ENCODE measurements at regions not wholly inside any gene's neighbourhood (a gene's known extent, or its start where the extent isn't known, plus 50 kb on each side); places are given as distances from the start of the nearest gene placed in this dataset.
"Not testable (repeated sequence)": the region's sequence is repeated elsewhere in the genome, so short reads cannot be mapped to it uniquely, and the experiment has no call there.

DNA sequence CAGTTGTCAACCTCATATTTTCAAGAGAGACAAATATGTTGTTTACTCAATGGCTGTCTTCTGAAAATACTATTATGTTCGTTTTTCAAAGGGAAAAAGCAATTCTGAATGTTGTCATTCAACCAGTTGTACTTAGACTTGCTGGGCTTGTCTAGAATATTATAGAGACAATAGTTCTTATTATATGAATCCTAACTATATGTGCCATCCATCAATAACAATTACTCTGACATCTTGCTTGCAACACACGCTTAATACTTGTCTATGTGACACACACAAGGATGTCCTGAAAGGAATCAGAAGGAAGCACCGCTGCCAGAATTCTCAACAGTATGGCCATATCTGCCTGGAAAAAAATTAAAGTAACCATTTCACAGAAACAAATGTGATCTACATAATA lies 283.3 kb upstream of the NRSN1 start:
- Histone ChIP-seq H3K4me1 (ENCODE audit: control insufficient read depth, insufficient read depth, low read length) (no peaks in the 10 kb centered on the region), H3K4me3 (ENCODE audit: low read length) (no peak overlapping the region), H3K27ac (ENCODE audit: low read length) (no peak overlapping the region), H3K27me3 (ENCODE audit: control insufficient read depth, insufficient read depth, low read length) (no peaks in the 10 kb centered on the region), H3K9me3 (ENCODE audit: control insufficient read depth, low read depth, low read length) (no peaks in the 10 kb centered on the region), H3K36me3 (ENCODE audit: control insufficient read depth, insufficient read depth, low read length) (no peaks in the 10 kb centered on the region)
- WGBS (ENCODE audit: insufficient coverage, low lambda C conversion rate) = 80% methylated on average over 1 of the region's 3 CpGs
- no peak for DNase-seq

DNA sequence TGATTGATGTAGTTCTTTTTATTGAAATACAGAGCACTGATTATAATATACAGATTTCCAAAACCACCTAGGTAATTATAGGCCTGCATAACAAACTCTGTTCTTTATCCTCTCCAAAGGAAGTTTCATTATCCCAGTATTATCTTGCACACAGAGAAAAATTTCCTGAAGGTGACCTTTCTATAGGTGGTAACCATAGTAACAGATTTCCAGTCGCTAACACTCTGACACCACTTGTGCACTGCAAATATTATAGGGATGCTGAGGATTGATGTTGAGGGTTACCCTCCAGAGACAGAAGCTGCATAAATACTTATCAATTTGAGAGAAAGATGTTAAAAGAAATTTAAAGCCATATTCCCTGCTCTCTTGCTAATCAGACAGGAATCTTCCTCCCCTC lies 274.5 kb upstream of the NRSN1 start:
- no peaks in the 10 kb centered on the region for H3K36me3 ChIP-seq (ENCODE audit: control insufficient read depth, insufficient read depth, low read length)
- H3K4me3 ChIP-seq (ENCODE audit: low read length) = no peak overlapping the region
- H3K27me3 ChIP-seq (ENCODE audit: control insufficient read depth, insufficient read depth, low read length) = no peaks in the 10 kb centered on the region
- peaks cover 10% of the 10 kb centered on the region for H3K9me3 ChIP-seq (ENCODE audit: control insufficient read depth, low read depth, low read length)
- no peaks in the 10 kb centered on the region for H3K4me1 ChIP-seq (ENCODE audit: control insufficient read depth, insufficient read depth, low read length)
- no peak overlapping the region for H3K27ac ChIP-seq (ENCODE audit: low read length)
- DNase-seq = no peak
- no CpG with 5 or more reads among the region's 1 CpG for WGBS (ENCODE audit: insufficient coverage, low lambda C conversion rate)

DNA sequence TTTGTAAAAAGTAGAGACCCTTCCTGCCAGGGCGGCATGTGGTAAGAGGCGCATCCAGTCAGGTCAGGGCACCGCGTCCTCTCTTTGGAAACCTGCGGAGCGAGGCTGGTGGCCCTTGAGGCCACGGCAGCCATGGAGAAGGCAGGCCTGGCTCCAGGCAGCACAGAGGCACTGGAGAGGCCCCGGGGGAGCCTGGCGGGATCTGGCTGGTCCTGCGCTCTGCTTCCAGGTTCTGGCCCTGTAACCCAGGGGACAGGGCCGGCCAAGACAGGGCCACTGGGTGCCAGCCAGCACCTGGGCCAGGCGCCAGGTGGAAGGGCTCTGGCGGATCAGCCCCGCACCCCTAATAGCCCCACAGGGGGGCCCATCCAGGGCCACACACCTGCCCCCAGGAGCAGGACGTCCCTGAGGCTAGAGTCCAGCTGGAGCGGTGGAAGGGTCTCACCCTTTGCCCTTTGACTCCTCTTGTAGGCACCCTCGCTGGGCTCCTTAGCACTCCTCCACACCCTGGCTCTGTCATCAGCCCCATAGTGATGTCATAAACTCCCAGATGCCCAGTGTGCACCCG lies 272.4 kb upstream of the NRSN1 start:
- H3K4me3 ChIP-seq (ENCODE audit: low read length); H3K27me3 ChIP-seq (ENCODE audit: control insufficient read depth, insufficient read depth, low read length); H3K9me3 ChIP-seq (ENCODE audit: control insufficient read depth, low read depth, low read length); DNase-seq; H3K36me3 ChIP-seq (ENCODE audit: control insufficient read depth, insufficient read depth, low read length); H3K27ac ChIP-seq (ENCODE audit: low read length); H3K4me1 ChIP-seq (ENCODE audit: control insufficient read depth, insufficient read depth, low read length): not testable (repeated sequence)
- no CpG with 5 or more reads among the region's 18 CpGs for WGBS (ENCODE audit: insufficient coverage, low lambda C conversion rate)

DNA sequence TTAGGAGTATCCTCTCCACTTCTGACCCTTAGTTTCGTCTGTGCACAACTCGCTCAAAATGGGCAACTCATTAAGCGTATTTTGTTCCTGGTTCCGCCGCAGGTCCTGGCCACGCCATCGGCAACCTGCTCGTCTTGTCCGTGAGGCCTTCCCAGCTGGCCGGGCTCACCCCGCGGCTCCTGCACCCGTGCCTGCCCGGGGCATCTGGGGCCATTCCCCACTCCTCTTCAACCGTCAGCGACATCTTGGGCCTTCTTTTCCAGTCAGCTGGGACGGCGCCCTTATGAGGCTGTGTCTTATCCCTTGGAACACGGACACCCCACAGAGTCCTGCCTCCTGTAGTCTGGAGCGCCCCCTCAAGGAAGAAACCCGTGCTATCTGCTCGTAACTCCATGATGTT lies 271.9 kb upstream of the NRSN1 start:
- WGBS (ENCODE audit: insufficient coverage, low lambda C conversion rate) = no CpG with 5 or more reads among the region's 22 CpGs
- H3K27me3 ChIP-seq (ENCODE audit: control insufficient read depth, insufficient read depth, low read length); H3K27ac ChIP-seq (ENCODE audit: low read length); H3K9me3 ChIP-seq (ENCODE audit: control insufficient read depth, low read depth, low read length); H3K4me1 ChIP-seq (ENCODE audit: control insufficient read depth, insufficient read depth, low read length); DNase-seq; H3K36me3 ChIP-seq (ENCODE audit: control insufficient read depth, insufficient read depth, low read length); H3K4me3 ChIP-seq (ENCODE audit: low read length): not testable (repeated sequence)

DNA sequence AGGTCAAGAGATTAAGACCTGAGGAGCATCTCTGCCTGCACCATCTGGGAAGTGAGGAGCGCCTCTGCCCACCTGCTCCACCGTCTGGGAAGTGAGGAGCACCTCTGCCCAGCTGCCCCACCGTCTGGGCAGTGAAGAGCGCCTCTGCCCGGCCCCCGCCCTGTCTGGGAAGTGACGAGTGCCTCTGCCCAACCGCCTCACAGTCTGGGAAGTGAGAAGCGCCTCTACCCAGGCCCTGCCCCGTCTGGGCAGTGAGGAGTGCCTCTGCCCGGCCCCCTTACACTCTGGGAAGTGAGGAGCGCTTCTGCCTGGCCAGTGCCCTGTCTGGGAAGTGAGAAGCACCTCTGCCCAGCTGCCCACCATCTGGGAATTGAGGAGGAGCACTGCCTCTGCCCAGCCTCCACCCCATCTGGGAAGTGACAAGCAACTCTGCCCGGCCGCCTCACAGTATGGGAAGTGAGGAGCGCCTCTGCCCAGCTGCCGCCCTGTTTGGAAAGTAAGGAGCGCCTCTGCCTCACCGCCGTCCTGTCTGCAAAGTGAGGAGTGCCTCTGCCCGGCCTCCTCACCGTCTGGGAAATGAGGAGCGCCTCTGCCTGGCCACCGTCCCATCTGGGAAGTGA lies 270.4 kb upstream of the NRSN1 start:
- Histone ChIP-seq H3K27me3 (ENCODE audit: control insufficient read depth, insufficient read depth, low read length) (no peaks in the 10 kb centered on the region), H3K4me1 (ENCODE audit: control insufficient read depth, insufficient read depth, low read length) (no peaks in the 10 kb centered on the region), H3K36me3 (ENCODE audit: control insufficient read depth, insufficient read depth, low read length) (no peaks in the 10 kb centered on the region), H3K4me3 (ENCODE audit: low read length) (no peak overlapping the region), H3K27ac (ENCODE audit: low read length) (no peak overlapping the region), H3K9me3 (ENCODE audit: control insufficient read depth, low read depth, low read length) (peaks cover 10% of the 10 kb centered on the region)
- WGBS (ENCODE audit: insufficient coverage, low lambda C conversion rate) = no CpG with 5 or more reads among the region's 23 CpGs
- no peak for DNase-seq

DNA sequence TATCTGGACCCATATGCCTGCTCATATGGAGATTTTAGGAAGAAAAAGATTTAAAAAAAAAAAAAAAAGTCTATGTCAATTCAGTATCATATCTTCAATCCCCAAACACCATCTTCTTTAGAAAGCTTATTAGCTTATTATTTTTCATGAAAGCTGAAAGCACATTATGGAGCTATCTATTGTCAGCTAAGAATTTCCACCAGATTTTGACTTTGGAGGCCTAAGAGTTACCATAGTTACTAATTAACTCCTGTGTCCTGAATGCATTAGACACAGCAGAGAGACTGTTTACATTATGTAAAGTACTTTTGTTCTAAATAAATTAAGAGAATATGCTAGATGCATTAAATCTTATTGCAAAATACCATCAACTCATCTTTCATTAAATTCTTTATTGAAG lies 255.5 kb upstream of the NRSN1 start:
- no peaks in the 10 kb centered on the region for H3K36me3 ChIP-seq (ENCODE audit: control insufficient read depth, insufficient read depth, low read length)
- H3K4me3 ChIP-seq (ENCODE audit: low read length) = no peak overlapping the region
- H3K4me1 ChIP-seq (ENCODE audit: control insufficient read depth, insufficient read depth, low read length) = no peaks in the 10 kb centered on the region
- H3K27ac ChIP-seq (ENCODE audit: low read length) = no peak overlapping the region
- no peaks in the 10 kb centered on the region for H3K27me3 ChIP-seq (ENCODE audit: control insufficient read depth, insufficient read depth, low read length)
- no peaks in the 10 kb centered on the region for H3K9me3 ChIP-seq (ENCODE audit: control insufficient read depth, low read depth, low read length)
- no peak for DNase-seq

DNA sequence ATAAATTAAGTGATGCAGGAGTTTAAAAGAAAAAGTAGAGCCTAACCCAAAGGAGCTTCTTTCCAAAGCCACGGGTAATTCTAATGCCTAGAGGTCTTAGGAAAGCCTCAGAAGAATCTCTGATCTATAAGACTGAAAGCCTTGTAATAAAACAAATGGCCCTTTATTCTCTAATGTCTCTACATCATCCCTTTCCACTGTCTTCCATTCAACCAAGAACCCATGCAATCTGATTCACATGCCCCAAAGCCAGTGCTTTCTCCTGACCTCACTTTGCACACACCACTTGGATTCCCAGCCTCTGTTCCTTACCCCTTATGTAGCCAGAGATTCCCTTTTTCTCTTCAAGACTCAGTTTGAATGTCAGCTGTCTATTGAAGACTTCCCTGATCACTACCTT lies 252.9 kb upstream of the NRSN1 start:
- H3K9me3 ChIP-seq (ENCODE audit: control insufficient read depth, low read depth, low read length) = no peaks in the 10 kb centered on the region
- H3K27ac ChIP-seq (ENCODE audit: low read length) = no peak overlapping the region
- no peak for DNase-seq
- no peaks in the 10 kb centered on the region for H3K27me3 ChIP-seq (ENCODE audit: control insufficient read depth, insufficient read depth, low read length)
- no peak overlapping the region for H3K4me3 ChIP-seq (ENCODE audit: low read length)
- no CpG with 5 or more reads among the region's 1 CpG for WGBS (ENCODE audit: insufficient coverage, low lambda C conversion rate)
- no peaks in the 10 kb centered on the region for H3K4me1 ChIP-seq (ENCODE audit: control insufficient read depth, insufficient read depth, low read length)
- no peaks in the 10 kb centered on the region for H3K36me3 ChIP-seq (ENCODE audit: control insufficient read depth, insufficient read depth, low read length)

DNA sequence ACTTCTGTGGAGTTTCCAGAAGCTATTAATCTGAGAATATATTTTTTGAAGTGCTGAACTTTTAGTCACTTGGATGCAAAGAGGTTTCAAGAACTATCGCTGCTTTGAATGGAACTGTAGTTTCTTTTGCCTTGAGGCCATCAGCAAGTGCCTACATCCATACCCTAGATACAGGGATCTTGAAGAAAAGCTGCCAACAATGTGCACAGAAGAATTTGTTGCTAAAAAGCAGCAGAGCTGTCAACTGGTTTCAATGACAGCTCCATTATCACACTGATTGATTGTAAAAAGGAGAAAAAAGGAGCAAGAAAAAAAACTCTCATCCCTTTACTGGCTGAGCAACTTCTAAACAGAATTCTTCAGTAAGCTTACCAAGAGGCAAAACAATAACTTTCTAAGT lies 251.0 kb upstream of the NRSN1 start:
- H3K4me1 ChIP-seq (ENCODE audit: control insufficient read depth, insufficient read depth, low read length) = no peaks in the 10 kb centered on the region
- no peaks in the 10 kb centered on the region for H3K9me3 ChIP-seq (ENCODE audit: control insufficient read depth, low read depth, low read length)
- no peaks in the 10 kb centered on the region for H3K36me3 ChIP-seq (ENCODE audit: control insufficient read depth, insufficient read depth, low read length)
- no peak for DNase-seq
- no peak overlapping the region for H3K4me3 ChIP-seq (ENCODE audit: low read length)
- no CpG with 5 or more reads among the region's 1 CpG for WGBS (ENCODE audit: insufficient coverage, low lambda C conversion rate)
- H3K27me3 ChIP-seq (ENCODE audit: control insufficient read depth, insufficient read depth, low read length) = no peaks in the 10 kb centered on the region
- no peak overlapping the region for H3K27ac ChIP-seq (ENCODE audit: low read length)

DNA sequence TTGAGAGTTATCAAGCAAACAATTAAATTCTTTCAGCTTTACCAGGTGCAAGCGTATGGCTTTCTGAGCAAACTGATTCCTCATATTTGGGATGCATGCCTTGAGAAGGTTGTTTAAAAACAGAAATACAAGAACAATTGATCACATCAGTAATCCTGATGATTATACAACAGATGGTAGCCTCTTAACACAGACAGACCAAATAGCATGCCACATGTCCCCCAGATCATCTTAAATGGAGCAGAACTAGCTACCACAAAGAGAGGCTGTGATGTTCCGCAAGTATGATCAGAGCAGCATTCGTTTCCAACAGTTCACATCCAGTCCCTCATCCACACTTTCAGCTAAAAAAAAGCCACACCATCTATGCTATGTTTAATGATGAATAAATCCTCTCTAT lies 246.2 kb upstream of the NRSN1 start:
- H3K4me1 ChIP-seq (ENCODE audit: control insufficient read depth, insufficient read depth, low read length) = no peaks in the 10 kb centered on the region
- no peaks in the 10 kb centered on the region for H3K27me3 ChIP-seq (ENCODE audit: control insufficient read depth, insufficient read depth, low read length)
- WGBS (ENCODE audit: insufficient coverage, low lambda C conversion rate) = no CpG with 5 or more reads among the region's 3 CpGs
- DNase-seq = no peak
- no peak overlapping the region for H3K4me3 ChIP-seq (ENCODE audit: low read length)
- no peaks in the 10 kb centered on the region for H3K36me3 ChIP-seq (ENCODE audit: control insufficient read depth, insufficient read depth, low read length)
- no peaks in the 10 kb centered on the region for H3K9me3 ChIP-seq (ENCODE audit: control insufficient read depth, low read depth, low read length)
- H3K27ac ChIP-seq (ENCODE audit: low read length) = no peak overlapping the region

DNA sequence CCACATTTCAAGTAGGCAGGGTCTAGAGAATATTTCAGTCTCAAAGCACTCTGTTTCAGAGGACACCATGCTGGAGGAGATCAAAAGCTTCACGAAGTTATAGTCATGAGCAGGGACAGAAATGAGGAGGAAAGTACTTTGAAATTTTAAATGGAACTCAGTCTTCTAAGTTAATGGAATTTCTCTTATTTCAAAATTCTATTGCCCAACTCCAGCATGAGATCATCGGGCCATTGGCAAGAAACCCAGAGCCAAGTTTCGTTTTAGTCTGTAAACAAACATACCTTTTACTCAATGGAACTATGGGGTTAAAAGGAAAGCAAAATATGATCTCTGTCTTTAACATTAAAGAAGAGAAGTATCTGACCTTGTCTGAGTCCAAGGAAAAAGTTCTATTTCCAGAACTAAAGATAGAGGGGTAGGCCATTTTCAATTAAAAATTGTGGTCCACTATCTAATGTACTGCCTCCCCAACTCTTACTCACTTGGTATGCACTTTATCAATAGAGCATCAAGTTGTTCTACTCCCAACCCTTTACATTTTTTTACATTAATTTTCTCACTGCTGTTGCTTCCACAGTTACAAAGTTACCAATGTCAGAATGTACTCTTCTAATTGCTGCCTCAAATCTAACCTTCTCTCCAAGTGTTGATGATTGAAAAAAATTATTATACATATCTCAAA lies 235.3 kb upstream of the NRSN1 start:
- Histone ChIP-seq H3K27ac (ENCODE audit: low read length) (no peak overlapping the region), H3K4me3 (ENCODE audit: low read length) (no peak overlapping the region), H3K9me3 (ENCODE audit: control insufficient read depth, low read depth, low read length) (no peaks in the 10 kb centered on the region), H3K27me3 (ENCODE audit: control insufficient read depth, insufficient read depth, low read length) (no peaks in the 10 kb centered on the region), H3K36me3 (ENCODE audit: control insufficient read depth, insufficient read depth, low read length) (no peaks in the 10 kb centered on the region), H3K4me1 (ENCODE audit: control insufficient read depth, insufficient read depth, low read length) (no peaks in the 10 kb centered on the region)
- no peak for DNase-seq
- WGBS (ENCODE audit: insufficient coverage, low lambda C conversion rate) = 83% methylated on average over 2 of the region's 3 CpGs

Data from large intestine (tissue), 3 donors.